ENCODE measurements at regions not wholly inside any gene's neighbourhood (a gene's known extent, or its start where the extent isn't known, plus 50 kb on each side); places are given as distances from the start of the nearest gene placed in this dataset.

DNA sequence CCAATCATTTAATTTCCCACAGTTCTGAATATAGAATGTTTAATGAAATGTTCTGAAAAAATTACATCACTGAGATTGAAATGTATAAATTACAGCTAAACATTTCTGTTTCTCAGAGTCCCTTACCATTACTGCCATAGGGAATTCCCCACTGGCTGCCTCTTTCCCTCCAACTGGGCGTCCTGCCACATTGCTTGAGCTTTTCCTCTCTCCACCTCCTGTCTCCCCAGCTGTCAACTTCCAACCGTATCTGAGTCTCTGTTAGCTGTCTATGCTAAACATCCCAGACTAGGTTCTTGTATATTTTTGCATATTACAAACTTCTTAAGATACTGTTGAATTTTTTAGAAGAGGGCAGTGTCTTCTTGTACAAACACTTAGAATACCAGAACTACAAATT is 407.3 kb upstream of the SLIT2 start (continued):
- TF ChIP-seq, protein P1, sequence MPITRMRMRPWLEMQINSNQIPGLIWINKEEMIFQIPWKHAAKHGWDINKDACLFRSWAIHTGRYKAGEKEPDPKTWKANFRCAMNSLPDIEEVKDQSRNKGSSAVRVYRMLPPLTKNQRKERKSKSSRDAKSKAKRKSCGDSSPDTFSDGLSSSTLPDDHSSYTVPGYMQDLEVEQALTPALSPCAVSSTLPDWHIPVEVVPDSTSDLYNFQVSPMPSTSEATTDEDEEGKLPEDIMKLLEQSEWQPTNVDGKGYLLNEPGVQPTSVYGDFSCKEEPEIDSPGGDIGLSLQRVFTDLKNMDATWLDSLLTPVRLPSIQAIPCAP (CRISPR knock-in tag; IDR thresholded peaks at IDR 0.05; ENCODE audit: low read depth) = no peak
- TF ChIP-seq, protein P2, sequence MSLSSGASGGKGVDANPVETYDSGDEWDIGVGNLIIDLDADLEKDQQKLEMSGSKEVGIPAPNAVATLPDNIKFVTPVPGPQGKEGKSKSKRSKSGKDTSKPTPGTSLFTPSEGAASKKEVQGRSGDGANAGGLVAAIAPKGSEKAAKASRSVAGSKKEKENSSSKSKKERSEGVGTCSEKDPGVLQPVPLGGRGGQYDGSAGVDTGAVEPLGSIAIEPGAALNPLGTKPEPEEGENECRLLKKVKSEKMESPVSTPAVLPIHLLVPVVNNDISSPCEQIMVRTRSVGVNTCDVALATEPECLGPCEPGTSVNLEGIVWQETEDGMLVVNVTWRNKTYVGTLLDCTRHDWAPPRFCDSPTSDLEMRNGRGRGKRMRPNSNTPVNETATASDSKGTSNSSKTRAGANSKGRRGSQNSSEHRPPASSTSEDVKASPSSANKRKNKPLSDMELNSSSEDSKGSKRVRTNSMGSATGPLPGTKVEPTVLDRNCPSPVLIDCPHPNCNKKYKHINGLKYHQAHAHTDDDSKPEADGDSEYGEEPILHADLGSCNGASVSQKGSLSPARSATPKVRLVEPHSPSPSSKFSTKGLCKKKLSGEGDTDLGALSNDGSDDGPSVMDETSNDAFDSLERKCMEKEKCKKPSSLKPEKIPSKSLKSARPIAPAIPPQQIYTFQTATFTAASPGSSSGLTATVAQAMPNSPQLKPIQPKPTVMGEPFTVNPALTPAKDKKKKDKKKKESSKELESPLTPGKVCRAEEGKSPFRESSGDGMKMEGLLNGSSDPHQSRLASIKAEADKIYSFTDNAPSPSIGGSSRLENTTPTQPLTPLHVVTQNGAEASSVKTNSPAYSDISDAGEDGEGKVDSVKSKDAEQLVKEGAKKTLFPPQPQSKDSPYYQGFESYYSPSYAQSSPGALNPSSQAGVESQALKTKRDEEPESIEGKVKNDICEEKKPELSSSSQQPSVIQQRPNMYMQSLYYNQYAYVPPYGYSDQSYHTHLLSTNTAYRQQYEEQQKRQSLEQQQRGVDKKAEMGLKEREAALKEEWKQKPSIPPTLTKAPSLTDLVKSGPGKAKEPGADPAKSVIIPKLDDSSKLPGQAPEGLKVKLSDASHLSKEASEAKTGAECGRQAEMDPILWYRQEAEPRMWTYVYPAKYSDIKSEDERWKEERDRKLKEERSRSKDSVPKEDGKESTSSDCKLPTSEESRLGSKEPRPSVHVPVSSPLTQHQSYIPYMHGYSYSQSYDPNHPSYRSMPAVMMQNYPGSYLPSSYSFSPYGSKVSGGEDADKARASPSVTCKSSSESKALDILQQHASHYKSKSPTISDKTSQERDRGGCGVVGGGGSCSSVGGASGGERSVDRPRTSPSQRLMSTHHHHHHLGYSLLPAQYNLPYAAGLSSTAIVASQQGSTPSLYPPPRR (CRISPR knock-in tag; IDR thresholded peaks at IDR 0.05; ENCODE audit: borderline replicate concordance) = no peak
- TF ChIP-seq, protein P3, sequence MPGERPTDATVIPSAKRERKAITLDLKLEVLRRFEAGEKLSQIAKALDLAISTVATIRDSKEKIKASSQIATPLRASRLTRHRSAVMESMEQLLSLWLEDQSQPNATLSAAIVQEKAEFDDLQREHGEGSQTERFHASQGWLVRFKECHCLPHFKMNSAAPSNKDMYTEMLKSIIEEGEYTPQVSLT (CRISPR knock-in tag; IDR thresholded peaks at IDR 0.05; ENCODE audit: borderline replicate concordance, low read depth) = no peak

DNA sequence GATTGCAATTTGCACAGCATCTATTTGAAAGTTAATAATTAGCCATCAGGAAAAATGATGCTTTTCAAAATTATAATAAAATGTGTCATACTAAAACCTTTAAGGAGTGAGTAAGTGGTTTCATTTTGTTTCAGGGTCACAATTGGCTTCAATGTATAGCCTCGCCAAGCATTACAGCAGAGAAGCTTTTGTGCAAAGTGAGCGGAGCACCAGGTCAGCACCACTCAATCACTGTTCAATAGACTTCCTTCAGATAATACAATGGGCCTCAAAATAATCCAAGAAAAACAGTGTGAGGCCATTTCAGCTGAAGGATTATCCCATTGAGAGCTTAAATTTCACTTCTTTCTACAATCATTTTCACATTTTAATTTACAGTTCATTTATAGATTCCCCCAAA is 409.2 kb upstream of the SLIT2 start:
- BruUV-seq (replicated peaks) = no TSS peak
- no peak for ATAC-seq
- ChIA-PET CTCF (ENCODE audit: low intra/inter-chr PET ratio, low total read pairs) (no interaction called here), POLR2A (no interaction called here)
- Histone ChIP-seq H3K4me1 (ENCODE audit: insufficient read depth, low read length) (no peaks in the 10 kb centered on the region), H3K4me2 (ENCODE audit: low read depth, low read length) (no peak overlapping the region), H3K9me3 (ENCODE audit: low read length) (peaks cover 83% of the 10 kb centered on the region), H3K9ac (ENCODE audit: insufficient read depth, low read depth, low read length) (no peak overlapping the region), H3K79me2 (ENCODE audit: insufficient read depth, low read length) (no peaks in the 10 kb centered on the region), H3K36me3 (replicated peaks in 1 of 2; ENCODE audit: control insufficient read depth in 1 of 2, insufficient read depth in 2 of 2, low read length in 2 of 2) (no peaks in the 10 kb centered on the region), H2AFZ (ENCODE audit: low read length) (no peak overlapping the region), H3K27ac (ENCODE audit: extremely low read length, insufficient read depth, low read length) (no peak overlapping the region), H3K27me3 (ENCODE audit: control insufficient read depth in 1 of 2, insufficient read depth in 2 of 2, low read length in 2 of 2) (no peaks in the 10 kb centered on the region; a peak in 1 of 5 replicates), H4K20me1 (ENCODE audit: insufficient read depth, low read length) (no peaks in the 10 kb centered on the region), H3K4me3 (replicated peaks in 1 of 3; ENCODE audit: insufficient read depth in 1 of 3, low read depth in 2 of 3, low read length in 3 of 3) (no peak overlapping the region)
- no peak for FAIRE-seq
- no peak for DNase-seq (ENCODE audit: low spot score)
- intact Hi-C loops (cut with micrococcal nuclease; ENCODE audit: unreplicated experiment) = no loop called here
- in situ Hi-C loops (cut with HindIII; ENCODE audit: extremely low pct_ligation_motif_present, low pct_unique_long_range_greater_than_20kb) = no loop called here
- WGBS (ENCODE audit: low lambda C conversion rate) = 3% methylated on average over 2 of the region's 2 CpGs
- TF ChIP-seq NBN (conservative IDR thresholded peaks at IDR 0.05) (no peak), ZBTB38 (CRISPR knock-in tag; IDR thresholded peaks at IDR 0.05) (no peak), MTF1 (CRISPR knock-in tag; IDR thresholded peaks at IDR 0.05) (no peak), RBM22 (optimal IDR thresholded peaks at IDR 0.05; ENCODE audit: low read length) (no peak), GABPA (IDR thresholded peaks at IDR 0.05; ENCODE audit: low read depth, low read length) (no peak), GABPA (CRISPR knock-in tag; IDR thresholded peaks at IDR 0.05; ENCODE audit: low read depth) (no peak), CHD4 (IDR thresholded peaks at IDR 0.05; ENCODE audit: borderline replicate concordance, low read length) (no peak), KDM3A (CRISPR knock-in tag; IDR thresholded peaks at IDR 0.05; ENCODE audit: low read depth) (no peak), MIER2 (CRISPR knock-in tag; IDR thresholded peaks at IDR 0.05) (no peak), NFE2L1 (CRISPR knock-in tag; IDR thresholded peaks at IDR 0.05; ENCODE audit: borderline replicate concordance) (no peak), ZNF737 (CRISPR knock-in tag; IDR thresholded peaks at IDR 0.05; ENCODE audit: borderline replicate concordance) (no peak), AHR (CRISPR knock-in tag; IDR thresholded peaks at IDR 0.05) (no peak), ZNF225 (CRISPR knock-in tag; IDR thresholded peaks at IDR 0.05) (no peak), JUND (CRISPR knock-in tag; IDR thresholded peaks at IDR 0.05) (no peak), ERF (CRISPR knock-in tag; IDR thresholded peaks at IDR 0.05) (no peak), HOXA9 (CRISPR knock-in tag; IDR thresholded peaks at IDR 0.05; ENCODE audit: borderline replicate concordance) (no peak)
- TF ChIP-seq, protein P4, sequence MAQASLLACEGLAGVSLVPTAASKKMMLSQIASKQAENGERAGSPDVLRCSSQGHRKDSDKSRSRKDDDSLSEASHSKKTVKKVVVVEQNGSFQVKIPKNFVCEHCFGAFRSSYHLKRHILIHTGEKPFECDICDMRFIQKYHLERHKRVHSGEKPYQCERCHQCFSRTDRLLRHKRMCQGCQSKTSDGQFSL (CRISPR knock-in tag; IDR thresholded peaks at IDR 0.05) = no peak

All from HepG2 (cell line).